ENCODE measurements at regions not wholly inside any gene's neighbourhood (a gene's known extent, or its start where the extent isn't known, plus 50 kb on each side); places are given as distances from the start of the nearest gene placed in this dataset.

- Histone ChIP-seq H3K27ac (no peak overlapping the region), H3K36me3 (no peaks in the 10 kb centered on the region), H3K4me3 (no peak overlapping the region), H3K27me3 (ENCODE audit: low read depth) (no peaks in the 10 kb centered on the region), H3K4me1 (no peaks in the 10 kb centered on the region), H3K9me3 (peaks cover 5% of the 10 kb centered on the region)
- ATAC-seq (no peak), DNase-seq (no peak)
- TF ChIP-seq CTCF (IDR thresholded peaks at IDR 0.05) = no peak
- intact Hi-C loops (cut with DNase I) = no loop called here
Measured at GRCh38 chr5:123785162-123786071, 273.4 kb downstream of the CSNK1G3 start.

- intact Hi-C loops (cut with DNase I) = no loop called here
- ATAC-seq (no peak), DNase-seq (no peak)
- H3K27me3 ChIP-seq (ENCODE audit: low read depth) = no peaks in the 10 kb centered on the region
- TF ChIP-seq CTCF (IDR thresholded peaks at IDR 0.05) = no peak
- H3K27ac ChIP-seq = no peak overlapping the region
- H3K9me3 ChIP-seq = no peaks in the 10 kb centered on the region
- no peak overlapping the region for H3K4me3 ChIP-seq
- H3K4me1 ChIP-seq = no peaks in the 10 kb centered on the region
- H3K36me3 ChIP-seq = no peaks in the 10 kb centered on the region
Measured at GRCh38 chr5:123783421-123783820, 271.4 kb downstream of the CSNK1G3 start.

- no peaks in the 10 kb centered on the region for H3K36me3 ChIP-seq
- H3K4me3 ChIP-seq = no peak overlapping the region
- H3K27me3 ChIP-seq (ENCODE audit: low read depth) = no peaks in the 10 kb centered on the region
- intact Hi-C loops (cut with DNase I) = no loop called here
- no peak overlapping the region for H3K27ac ChIP-seq
- no peaks in the 10 kb centered on the region for H3K9me3 ChIP-seq
- no peak for DNase-seq
- H3K4me1 ChIP-seq = no peaks in the 10 kb centered on the region
- TF ChIP-seq CTCF (IDR thresholded peaks at IDR 0.05) = no peak
- ATAC-seq = no peak
Measured at GRCh38 chr5:123778641-123779040, 266.7 kb downstream of the CSNK1G3 start.

DNA sequence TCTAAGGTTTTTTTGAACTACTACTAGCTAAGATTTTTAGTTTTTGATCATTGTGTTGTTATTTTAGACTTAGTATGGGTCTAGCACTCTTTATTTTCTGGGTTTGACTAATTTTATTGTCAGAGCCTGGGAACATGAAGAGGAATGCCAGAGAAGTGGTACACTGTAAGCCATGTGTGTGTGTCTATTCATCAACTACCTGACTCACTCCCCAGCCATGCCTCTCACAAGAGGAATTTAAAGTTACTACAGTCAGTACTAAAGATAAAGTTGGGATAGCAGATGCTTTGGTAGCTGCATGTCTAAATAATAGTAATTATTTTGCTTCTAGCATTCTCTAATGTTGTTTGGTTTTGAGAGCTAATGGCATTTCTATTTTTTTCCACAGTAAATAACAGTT, 264.8 kb downstream of the CSNK1G3 start:
- Histone ChIP-seq H3K9me3 (peaks cover 8% of the 10 kb centered on the region), H3K27ac (no peak overlapping the region), H3K4me1 (no peaks in the 10 kb centered on the region), H3K36me3 (no peaks in the 10 kb centered on the region), H3K27me3 (ENCODE audit: low read depth) (no peaks in the 10 kb centered on the region), H3K4me3 (no peak overlapping the region)
- ATAC-seq = no peak
- intact Hi-C loops (cut with DNase I) = no loop called here
- TF ChIP-seq CTCF (IDR thresholded peaks at IDR 0.05) = no peak
- no peak for DNase-seq

GRCh38 chr5:123771715-123772114, 259.7 kb downstream of the CSNK1G3 start:
- no peak for ATAC-seq
- Histone ChIP-seq H3K27me3 (ENCODE audit: low read depth) (no peaks in the 10 kb centered on the region), H3K27ac (no peak overlapping the region), H3K4me3 (no peak overlapping the region), H3K4me1 (no peaks in the 10 kb centered on the region), H3K9me3 (peaks cover 22% of the 10 kb centered on the region), H3K36me3 (no peaks in the 10 kb centered on the region)
- no peak for TF ChIP-seq CTCF (IDR thresholded peaks at IDR 0.05)
- DNase-seq = no peak
- intact Hi-C loops (cut with DNase I) = no loop called here
